Upper lobe of left lung (tissue), 6 donors: ENCODE measurements at regions not wholly inside any gene's neighbourhood (a gene's known extent, or its start where the extent isn't known, plus 50 kb on each side); places are given as distances from the start of the nearest gene placed in this dataset.

Experiments used
- ATAC-seq, 2 donors: fragments of 200-7000 bp; cut with Tn5 transposase; one replicate each; pipeline ENCODE4 v1.9.1; 2022; ENCODE audit warnings: mild to moderate bottlenecking in 2 of 2, moderate library complexity in 2 of 2; ENCODE audit not compliant: low FRiP score in 2 of 2
- DNase-seq, 2 donors: peaks; one replicate each; pipeline ENCODE4 v3.0.0-alpha.2; 2019 to 2020
- H3K27ac ChIP-seq, 4 donors: fragments of 200-600 bp; sonication (generic); one replicate each; pipeline ENCODE4 v1.5.1; 2016 to 2019
- H3K27me3 ChIP-seq, 4 donors: fragments of 200-600 bp; sonication (generic); one replicate each; pipeline ENCODE4 v1.5.1; 2017 to 2019
- H3K36me3 ChIP-seq, 4 donors: fragments of 200-600 bp; sonication (generic); one replicate each; pipeline ENCODE4 v1.5.1; 2016 to 2019
- H3K4me1 ChIP-seq, 4 donors: fragments of 200-600 bp; sonication (generic); one replicate each; pipeline ENCODE4 v1.5.1; 2018 to 2019
- H3K4me3 ChIP-seq, 4 donors: fragments of 200-600 bp; sonication (generic); one replicate each; pipeline ENCODE4 v1.5.1; 2017 to 2019; ENCODE audit warnings: mild to moderate bottlenecking in 2 of 4, moderate library complexity in 1 of 4
- H3K9me3 ChIP-seq, 4 donors: fragments of 200-600 bp; sonication (generic); one replicate each; pipeline ENCODE4 v1.5.1; 2018 to 2019
- CTCF ChIP-seq, 6 experiments: fragments of 450-650 bp in 4 of 6; fragments of 200-600 bp in 2 of 6; sonication (generic) in 2 of 6; IDR thresholded peaks; one replicate each; pipeline ENCODE4 v1.5.1; 2016 to 2019; ENCODE audit warnings: antibody characterized with exemption in 6 of 6
- EP300 ChIP-seq, 4 donors: sonication (generic); formaldehyde crosslinking; IDR thresholded peaks; one replicate each; pipeline ENCODE4 v1.5.1; 2017; ENCODE audit warnings: antibody characterized with exemption in 4 of 4, control low read depth in 2 of 4
- POLR2A ChIP-seq, 4 donors: fragments of 450-650 bp; IDR thresholded peaks; one replicate each; pipeline ENCODE4 v1.5.1; 2016 to 2017; ENCODE audit warnings: antibody characterized with exemption in 4 of 4, mild to moderate bottlenecking in 2 of 4
- POLR2AphosphoS5 ChIP-seq, 2 donors: sonication (generic); formaldehyde crosslinking; IDR thresholded peaks; one replicate each; pipeline ENCODE4 v1.5.1; 2017; ENCODE audit warnings: antibody characterized with exemption in 2 of 2
- WGBS, 2 donors: methylation state at CpG; one replicate each; pipeline ENCODE4 v1.1.5; 2017 to 2018; 5-methylcytosine and 5-hydroxymethylcytosine counted together
- donor health status: DM: no; HTN: no; CAD: no; lungs with moderate emphysema.
- donor health status: DM: no; HTN: yes; CAD: no; lungs with severe emphysema.

GRCh38 chr7:46029111-46029704, 108.1 kb upstream of the IGFBP3 start:
- no peaks in the 10 kb centered on the region for H3K27me3 ChIP-seq
- no peak for ATAC-seq

GRCh38 chr7:46028246-46028645, 107.2 kb upstream of the IGFBP3 start:
- no peaks in the 10 kb centered on the region for H3K36me3 ChIP-seq
- no peak for DNase-seq
- ATAC-seq = no peak

More at GRCh38 chr7:46029111-46029704, 108.1 kb upstream of the IGFBP3 start:
- Histone ChIP-seq H3K4me1 (peaks cover 0 to 8% (median 0%) of the 10 kb centered on the region in 4 donors), H3K27ac (no peak overlapping the region), H3K9me3 (no peaks in the 10 kb centered on the region), H3K4me3 (no peak overlapping the region), H3K36me3 (no peaks in the 10 kb centered on the region)
- no peak for TF ChIP-seq POLR2A (IDR thresholded peaks at IDR 0.05)
- no peak for TF ChIP-seq EP300 (IDR thresholded peaks at IDR 0.05)
- TF ChIP-seq POLR2AphosphoS5 (IDR thresholded peaks at IDR 0.05) = no peak
- no peak for TF ChIP-seq CTCF (IDR thresholded peaks at IDR 0.05)
- 83 to 95% methylated on average over 2 of the region's 2 CpGs for WGBS, 2 donors
- DNase-seq = no peak

GRCh38 chr7:46026741-46027140, 105.7 kb upstream of the IGFBP3 start:
- ATAC-seq (no peak), DNase-seq (no peak)
- no peaks in the 10 kb centered on the region for H3K9me3 ChIP-seq
- H3K4me3 ChIP-seq = no peak overlapping the region
- WGBS, 2 donors = 80 to 85% methylated on average over 1 of the region's 1 CpG
- no peaks in the 10 kb centered on the region for H3K27me3 ChIP-seq
- no peaks in the 10 kb centered on the region for H3K36me3 ChIP-seq
- TF ChIP-seq EP300 (IDR thresholded peaks at IDR 0.05) (no peak), CTCF (IDR thresholded peaks at IDR 0.05) (no peak), POLR2A (IDR thresholded peaks at IDR 0.05) (no peak), POLR2AphosphoS5 (IDR thresholded peaks at IDR 0.05) (no peak)
- no peak overlapping the region for H3K27ac ChIP-seq
- peaks cover 0 to 8% (median 0%) of the 10 kb centered on the region in 4 donors for H3K4me1 ChIP-seq

More at GRCh38 chr7:46028246-46028645, 107.2 kb upstream of the IGFBP3 start:
- TF ChIP-seq POLR2A (IDR thresholded peaks at IDR 0.05) = no peak
- TF ChIP-seq POLR2AphosphoS5 (IDR thresholded peaks at IDR 0.05) = no peak
- TF ChIP-seq EP300 (IDR thresholded peaks at IDR 0.05) = no peak
- WGBS, 2 donors = 91 to 93% methylated on average over 1 of the region's 1 CpG
- Histone ChIP-seq H3K4me3 (no peak overlapping the region), H3K27ac (no peak overlapping the region), H3K27me3 (no peaks in the 10 kb centered on the region), H3K4me1 (peaks cover 0 to 8% (median 0%) of the 10 kb centered on the region in 4 donors), H3K9me3 (no peaks in the 10 kb centered on the region)

- Histone ChIP-seq H3K27ac (no peak overlapping the region), H3K27me3 (no peaks in the 10 kb centered on the region), H3K4me3 (no peak overlapping the region), H3K4me1 (peaks cover 0 to 8% (median 0%) of the 10 kb centered on the region in 4 donors), H3K36me3 (no peaks in the 10 kb centered on the region), H3K9me3 (no peaks in the 10 kb centered on the region)
- 84 to 87% methylated on average over 6 of the region's 6 CpGs for WGBS, 2 donors
- TF ChIP-seq CTCF (IDR thresholded peaks at IDR 0.05) = no peak
- TF ChIP-seq POLR2A (IDR thresholded peaks at IDR 0.05) = no peak
- TF ChIP-seq EP300 (IDR thresholded peaks at IDR 0.05) = no peak
- no peak for TF ChIP-seq POLR2AphosphoS5 (IDR thresholded peaks at IDR 0.05)
- DNase-seq = no peak
- ATAC-seq = no peak
Observed at GRCh38 chr7:46024263-46024916, 103.3 kb upstream of the IGFBP3 start.

GRCh38 chr7:46022397-46022796, 101.3 kb upstream of the IGFBP3 start:
- 83 to 88% methylated on average over 2 of the region's 2 CpGs for WGBS, 2 donors
- no peak overlapping the region for H3K4me3 ChIP-seq
- no peak for DNase-seq
- H3K27me3 ChIP-seq = no peaks in the 10 kb centered on the region
- TF ChIP-seq EP300 (IDR thresholded peaks at IDR 0.05) (no peak), POLR2AphosphoS5 (IDR thresholded peaks at IDR 0.05) (no peak), CTCF (IDR thresholded peaks at IDR 0.05) (no peak), POLR2A (IDR thresholded peaks at IDR 0.05) (no peak)
- ATAC-seq = no peak
- H3K4me1 ChIP-seq = peaks cover 0 to 8% (median 0%) of the 10 kb centered on the region in 4 donors
- no peak overlapping the region for H3K27ac ChIP-seq
- H3K36me3 ChIP-seq = no peaks in the 10 kb centered on the region
- no peaks in the 10 kb centered on the region for H3K9me3 ChIP-seq
